GM18505 (cell line): ENCODE measurements at regions not wholly inside any gene's neighbourhood (a gene's known extent, or its start where the extent isn't known, plus 50 kb on each side); places are given as distances from the start of the nearest gene placed in this dataset.

Experiments
- ATAC-seq: cut with Tn5 transposase; IDR thresholded peaks from one replicate; pipeline ENCODE4 v1.9.1; 2021; ENCODE audit not compliant: unreplicated experiment
- POLR2A ChIP-seq: IDR thresholded peaks from 4 replicates; pipeline ENCODE4 v1.6.1; 2011; ENCODE audit warnings: borderline replicate concordance; ENCODE audit not compliant: insufficient read depth, insufficient read length; ENCODE audit errors: extremely low read depth

- ATAC-seq: no peak
- no peak for TF ChIP-seq POLR2A
Observed at GRCh38 chr10:130741901-130742855, 569.3 kb downstream of the TCERG1L start.

- no peak for TF ChIP-seq POLR2A
- ATAC-seq: no peak
Observed at GRCh38 chr10:130742941-130743675, 568.4 kb downstream of the TCERG1L start.

GRCh38 chr10:130743751-130744271 lies 567.7 kb downstream of the TCERG1L start:
- TF ChIP-seq POLR2A: no peak
- ATAC-seq: no peak

- TF ChIP-seq POLR2A: no peak
- ATAC-seq: no peak
Observed at GRCh38 chr10:130744631-130745030, 566.9 kb downstream of the TCERG1L start.

- TF ChIP-seq POLR2A: no peak
- no peak for ATAC-seq
Observed at GRCh38 chr10:130745251-130745650, 566.3 kb downstream of the TCERG1L start.

GRCh38 chr10:130745821-130746220 lies 565.7 kb downstream of the TCERG1L start:
- no peak for ATAC-seq
- no peak for TF ChIP-seq POLR2A

GRCh38 chr10:130746311-130746710 lies 565.2 kb downstream of the TCERG1L start:
- ATAC-seq: no peak
- no peak for TF ChIP-seq POLR2A

GRCh38 chr10:130747356-130747755 lies 564.2 kb downstream of the TCERG1L start:
- ATAC-seq: no peak
- TF ChIP-seq POLR2A: no peak

GRCh38 chr10:130747946-130748345 lies 563.6 kb downstream of the TCERG1L start:
- ATAC-seq: no peak
- no peak for TF ChIP-seq POLR2A

GRCh38 chr10:130748409-130749057 lies 563.0 kb downstream of the TCERG1L start:
- TF ChIP-seq POLR2A: no peak
- no peak for ATAC-seq

- TF ChIP-seq POLR2A: no peak
- no peak for ATAC-seq
Observed at GRCh38 chr10:130749911-130750310, 561.6 kb downstream of the TCERG1L start.

GRCh38 chr10:130750441-130750840 lies 561.1 kb downstream of the TCERG1L start:
- TF ChIP-seq POLR2A: no peak
- ATAC-seq: no peak

GRCh38 chr10:130751106-130751840 lies 560.2 kb downstream of the TCERG1L start:
- no peak for TF ChIP-seq POLR2A
- ATAC-seq: no peak

- no peak for TF ChIP-seq POLR2A
- ATAC-seq: no peak
Observed at GRCh38 chr10:130751851-130752250, 559.7 kb downstream of the TCERG1L start.
